CD4-positive, alpha-beta memory T cell (primary cell): ENCODE measurements at regions not wholly inside any gene's neighbourhood (a gene's known extent, or its start where the extent isn't known, plus 50 kb on each side); places are given as distances from the start of the nearest gene placed in this dataset.

Source experiments
- CTCF ChIA-PET: fragments of 350-600 bp; sonication (Branson Sonifier 250); formaldehyde crosslinking; loops from one replicate; lab custom pipeline; 2021; ENCODE audit warnings: inconsistent platforms; ENCODE audit not compliant: partially characterized antibody; lab: Charles Lee
- POLR2A ChIA-PET: fragments of 350-600 bp; sonication (Branson Sonifier 250); formaldehyde crosslinking; loops from one replicate; lab custom pipeline; 2021; ENCODE audit not compliant: partially characterized antibody; lab: Charles Lee
- DNase-seq, 5 donors: peaks; one replicate each; pipeline versions ENCODE4 v3.0.0 to v3.0.0-alpha.2; 2020 to 2022; ENCODE audit warnings: mixed read lengths in 1 of 5
- H3K27ac ChIP-seq: one replicate; pipeline ENCODE4 v1.7.0; 2013; ENCODE audit warnings: low read depth, low read length
- H3K27me3 ChIP-seq: 2 replicates; pipeline ENCODE4 v1.7.0; 2013; ENCODE audit warnings: mild to moderate bottlenecking, low read length, moderate library complexity; ENCODE audit not compliant: insufficient read depth
- H3K36me3 ChIP-seq: 2 replicates; pipeline ENCODE4 v1.7.0; 2013; ENCODE audit warnings: mild to moderate bottlenecking, low read length, moderate library complexity; ENCODE audit not compliant: insufficient read depth
- H3K4me1 ChIP-seq: 2 replicates; pipeline ENCODE4 v1.7.0; 2013; ENCODE audit warnings: mild to moderate bottlenecking, low read length, moderate library complexity; ENCODE audit not compliant: insufficient read depth
- H3K4me3 ChIP-seq, 2 donors: one replicate each; pipeline ENCODE4 v1.7.0; 2013; ENCODE audit warnings: low read length in 2 of 2, mild to moderate bottlenecking in 1 of 2
- H3K9me3 ChIP-seq, 2 donors: one replicate each; pipeline ENCODE4 v1.7.0; 2013; ENCODE audit warnings: low read length in 2 of 2, control low read depth in 1 of 2; ENCODE audit not compliant: control insufficient read depth in 1 of 2
- H3K27ac Mint-ChIP-seq, 7 donors: one replicate each; pipeline ENCODE4 v1.8.0; 2020 to 2021; ENCODE audit warnings: mixed read lengths in 7 of 7, mild to moderate bottlenecking in 6 of 7, inconsistent platforms in 3 of 7, moderate library complexity in 3 of 7
- H3K27me3 Mint-ChIP-seq, 2 donors: one replicate each; pipeline ENCODE4 v1.8.0; 2020 to 2021; ENCODE audit warnings: mixed read lengths in 2 of 2
- H3K36me3 Mint-ChIP-seq, 2 donors: one replicate each; pipeline ENCODE4 v1.8.0; 2020 to 2021; ENCODE audit warnings: mixed read lengths in 2 of 2, inconsistent platforms in 1 of 2, mild to moderate bottlenecking in 1 of 2
- H3K4me1 Mint-ChIP-seq, 4 donors: one replicate each; pipeline ENCODE4 v1.8.0; 2020 to 2021; ENCODE audit warnings: mixed read lengths in 4 of 4, mild to moderate bottlenecking in 1 of 4
- H3K4me3 Mint-ChIP-seq, 8 donors: one replicate each; pipeline ENCODE4 v1.8.0; 2020 to 2021; ENCODE audit warnings: mixed read lengths in 8 of 8, mild to moderate bottlenecking in 7 of 8, moderate library complexity in 6 of 8, inconsistent platforms in 3 of 8
- H3K9me3 Mint-ChIP-seq, 8 donors: one replicate each; pipeline ENCODE4 v1.8.0; 2020 to 2021; ENCODE audit warnings: mixed read lengths in 8 of 8, mild to moderate bottlenecking in 5 of 8, inconsistent platforms in 3 of 8, moderate library complexity in 1 of 8
- intact Hi-C: fragments of 100-400 bp; cut with micrococcal nuclease; formaldehyde crosslinking; loops from one replicate; pipeline ENCODE4 v1.15.1; 2023

GRCh38 chr15:93168910-93169309, 79.9 kb upstream of the RGMA start:
- Mint-ChIP-seq H3K9me3 (peaks cover 0 to 7% (median 4%) of the 10 kb centered on the region in 8 donors), H3K36me3 (peaks cover 0 to 3% of the 10 kb centered on the region in 2 donors), H3K4me1 (peaks cover 3 to 21% (median 6%) of the 10 kb centered on the region in 4 donors), H3K27me3 (peaks cover 12 to 16% of the 10 kb centered on the region in 2 donors), H3K27ac (no peak overlapping the region), H3K4me3 (no peak overlapping the region)
- ChIA-PET POLR2A (no interaction called here), CTCF (no interaction called here)
- Histone ChIP-seq H3K27ac (no peak overlapping the region), H3K36me3 (no peaks in the 10 kb centered on the region), H3K27me3 (no peaks in the 10 kb centered on the region), H3K9me3 (no peaks in the 10 kb centered on the region), H3K4me1 (no peaks in the 10 kb centered on the region), H3K4me3 (no peak overlapping the region)
- intact Hi-C loops = no loop called here
- no peak for DNase-seq

- peaks cover 0 to 3% of the 10 kb centered on the region in 2 donors for H3K36me3 Mint-ChIP-seq
- Histone ChIP-seq H3K27me3 (no peaks in the 10 kb centered on the region), H3K4me3 (no peak overlapping the region), H3K36me3 (no peaks in the 10 kb centered on the region), H3K9me3 (no peaks in the 10 kb centered on the region), H3K4me1 (no peaks in the 10 kb centered on the region), H3K27ac (no peak overlapping the region)
- ChIA-PET CTCF (no interaction called here), POLR2A (no interaction called here)
- peaks cover 0 to 2% (median 0%) of the 10 kb centered on the region in 8 donors for H3K9me3 Mint-ChIP-seq
- DNase-seq = no peak
- peaks cover 10 to 16% of the 10 kb centered on the region in 2 donors for H3K27me3 Mint-ChIP-seq
- no peak overlapping the region for H3K4me3 Mint-ChIP-seq
- H3K4me1 Mint-ChIP-seq = peaks cover 3 to 21% (median 7%) of the 10 kb centered on the region in 4 donors
- intact Hi-C loops = no loop called here
- no peak overlapping the region for H3K27ac Mint-ChIP-seq
These were observed 78.3 kb upstream of the RGMA start for GRCh38 chr15:93167291-93167690.

- peak in 1 of 5 donors; percentile 3 for DNase-seq
- Mint-ChIP-seq H3K4me3 (peak overlapping the region in 1 of 8 donors; percentile 15), H3K27me3 (peaks cover 10 to 13% of the 10 kb centered on the region in 2 donors), H3K4me1 (peaks cover 3 to 21% (median 7%) of the 10 kb centered on the region in 4 donors), H3K36me3 (peaks cover 0 to 3% of the 10 kb centered on the region in 2 donors), H3K9me3 (peaks cover 0 to 2% (median 0%) of the 10 kb centered on the region in 8 donors), H3K27ac (no peak overlapping the region)
- H3K4me3 ChIP-seq = no peak overlapping the region
- H3K27ac ChIP-seq = no peak overlapping the region
- POLR2A ChIA-PET = no interaction called here
- no peaks in the 10 kb centered on the region for H3K9me3 ChIP-seq
- H3K27me3 ChIP-seq = no peaks in the 10 kb centered on the region
- H3K36me3 ChIP-seq = no peaks in the 10 kb centered on the region
- no peaks in the 10 kb centered on the region for H3K4me1 ChIP-seq
- intact Hi-C loops = no loop called here
- CTCF ChIA-PET = no interaction called here
These were observed 77.7 kb upstream of the RGMA start for GRCh38 chr15:93166675-93167074.

- Mint-ChIP-seq H3K27ac (no peak overlapping the region), H3K4me3 (no peak overlapping the region), H3K9me3 (peaks cover 0 to 2% (median 0%) of the 10 kb centered on the region in 8 donors), H3K4me1 (peaks cover 3 to 21% (median 7%) of the 10 kb centered on the region in 4 donors), H3K27me3 (peaks cover 6 to 8% of the 10 kb centered on the region in 2 donors), H3K36me3 (no peaks in the 10 kb centered on the region)
- no peaks in the 10 kb centered on the region for H3K9me3 ChIP-seq
- CTCF ChIA-PET = no interaction called here
- DNase-seq = no peak
- no peaks in the 10 kb centered on the region for H3K36me3 ChIP-seq
- no peak overlapping the region for H3K4me3 ChIP-seq
- no peak overlapping the region for H3K27ac ChIP-seq
- H3K4me1 ChIP-seq = no peaks in the 10 kb centered on the region
- intact Hi-C loops = no loop called here
- H3K27me3 ChIP-seq = no peaks in the 10 kb centered on the region
- POLR2A ChIA-PET = no interaction called here
These were observed 76.9 kb upstream of the RGMA start for GRCh38 chr15:93165734-93166470.

GRCh38 chr15:93164409-93164808, 75.4 kb upstream of the RGMA start:
- peak in 4 of 5 donors; percentile 11 to 67 (median 26) for DNase-seq
- Mint-ChIP-seq H3K36me3 (no peaks in the 10 kb centered on the region), H3K27me3 (peaks cover 3 to 4% of the 10 kb centered on the region in 2 donors), H3K4me3 (no peak overlapping the region), H3K4me1 (peaks cover 3 to 21% (median 7%) of the 10 kb centered on the region in 4 donors), H3K9me3 (peaks cover 0 to 4% (median 0%) of the 10 kb centered on the region in 8 donors), H3K27ac (no peak overlapping the region)
- CTCF ChIA-PET = no interaction called here
- POLR2A ChIA-PET = no interaction called here
- H3K36me3 ChIP-seq = no peaks in the 10 kb centered on the region
- H3K27me3 ChIP-seq = no peaks in the 10 kb centered on the region
- no peaks in the 10 kb centered on the region for H3K9me3 ChIP-seq
- no peaks in the 10 kb centered on the region for H3K4me1 ChIP-seq
- no peak overlapping the region for H3K27ac ChIP-seq
- intact Hi-C loops = no loop called here
- no peak overlapping the region for H3K4me3 ChIP-seq

- DNase-seq = no peak
- H3K4me3 ChIP-seq = no peak overlapping the region
- no peaks in the 10 kb centered on the region for H3K27me3 ChIP-seq
- Mint-ChIP-seq H3K9me3 (peaks cover 0 to 4% (median 0%) of the 10 kb centered on the region in 8 donors), H3K36me3 (no peaks in the 10 kb centered on the region), H3K27ac (no peak overlapping the region), H3K4me1 (peaks cover 0 to 21% (median 7%) of the 10 kb centered on the region in 4 donors), H3K4me3 (no peak overlapping the region), H3K27me3 (peaks cover 2 to 3% of the 10 kb centered on the region in 2 donors)
- H3K27ac ChIP-seq = no peak overlapping the region
- no peaks in the 10 kb centered on the region for H3K9me3 ChIP-seq
- no peaks in the 10 kb centered on the region for H3K4me1 ChIP-seq
- CTCF ChIA-PET = no interaction called here
- POLR2A ChIA-PET = no interaction called here
- intact Hi-C loops = no loop called here
- no peaks in the 10 kb centered on the region for H3K36me3 ChIP-seq
These were observed 73.5 kb upstream of the RGMA start for GRCh38 chr15:93162560-93162959.

GRCh38 chr15:93159930-93160329, 70.9 kb upstream of the RGMA start:
- Mint-ChIP-seq H3K4me1 (peaks cover 0 to 9% (median 3%) of the 10 kb centered on the region in 4 donors), H3K36me3 (no peaks in the 10 kb centered on the region), H3K27me3 (no peaks in the 10 kb centered on the region), H3K27ac (no peak overlapping the region), H3K9me3 (peaks cover 0 to 11% (median 4%) of the 10 kb centered on the region in 8 donors), H3K4me3 (no peak overlapping the region)
- H3K27ac ChIP-seq = no peak overlapping the region
- no peaks in the 10 kb centered on the region for H3K9me3 ChIP-seq
- H3K27me3 ChIP-seq = no peaks in the 10 kb centered on the region
- CTCF ChIA-PET = interaction anchor here (1.2 kb wide), 1 partner anchor 72 kb away, joined by 3 read pairs; no protein-coding TSS in a partner anchor
- intact Hi-C loops = no loop called here
- H3K4me1 ChIP-seq = no peaks in the 10 kb centered on the region
- POLR2A ChIA-PET = no interaction called here
- no peak overlapping the region for H3K4me3 ChIP-seq
- no peak for DNase-seq
- H3K36me3 ChIP-seq = no peaks in the 10 kb centered on the region
